A673 (cell line): ENCODE measurements at regions not wholly inside any gene's neighbourhood (a gene's known extent, or its start where the extent isn't known, plus 50 kb on each side); places are given as distances from the start of the nearest gene placed in this dataset.

Experiments
- BruUV-seq: library from RNA; stranded (reverse); fragments of 400-500 nt; replicated peaks from 2 replicates; lab custom pipeline; 2021; lab: Mats Ljungman, UMichigan
- CTCF ChIA-PET: fragments of 300-600 bp; sonication (Branson Sonifier 250); formaldehyde crosslinking; loops from one replicate; lab custom pipeline; 2022; ENCODE audit warnings: antibody characterized with exemption; lab: Charles Lee
- POLR2A ChIA-PET: fragments of 300-600 bp; sonication (Branson Sonifier 250); formaldehyde crosslinking; loops from one replicate; lab custom pipeline; 2022; ENCODE audit warnings: antibody characterized with exemption; ENCODE audit not compliant: low non-redundant PET; lab: Charles Lee
- DNase-seq: peaks from one replicate; pipeline ENCODE4 v3.0.0-alpha.2; 2015; ENCODE audit warnings: low spot score
- H3K27ac ChIP-seq: fragments of 200-600 bp; sonication (generic); 2 replicates; pipeline ENCODE4 v1.5.1; 2016; ENCODE audit warnings: mixed run types, low read depth, mild to moderate bottlenecking, mixed read lengths, antibody characterized with exemption, low read length; ENCODE audit not compliant: poor library complexity, severe bottlenecking
- H3K27me3 ChIP-seq: fragments of 200-600 bp; sonication (generic); replicated peaks from 2 replicates; pipeline ENCODE4 v1.6.1; 2017; ENCODE audit warnings: mixed run types, low read depth, mild to moderate bottlenecking, mixed read lengths, antibody characterized with exemption, low read length; ENCODE audit not compliant: insufficient read depth, poor library complexity
- H3K36me3 ChIP-seq: fragments of 200-600 bp; sonication (generic); 2 replicates; pipeline ENCODE4 v1.6.1; 2016; ENCODE audit warnings: mixed run types, mild to moderate bottlenecking, mixed read lengths, antibody characterized with exemption, low read length; ENCODE audit not compliant: insufficient read depth, poor library complexity, severe bottlenecking
- H3K4me1 ChIP-seq: fragments of 200-600 bp; sonication (generic); 2 replicates; pipeline ENCODE4 v1.6.1; 2017; ENCODE audit warnings: mixed run types, mild to moderate bottlenecking, mixed read lengths, antibody characterized with exemption, low read length; ENCODE audit not compliant: insufficient read depth, poor library complexity, severe bottlenecking
- H3K4me3 ChIP-seq: fragments of 200-600 bp; sonication (generic); 2 replicates; pipeline ENCODE4 v1.5.1; 2016; ENCODE audit warnings: low read depth, mixed run types, mild to moderate bottlenecking, mixed read lengths, low read length; ENCODE audit not compliant: poor library complexity, severe bottlenecking
- H3K9me3 ChIP-seq: fragments of 200-600 bp; sonication (generic); 2 replicates; pipeline ENCODE4 v1.6.1; 2016; ENCODE audit warnings: mixed run types, low read depth, mild to moderate bottlenecking, mixed read lengths, antibody characterized with exemption, low read length; ENCODE audit not compliant: poor library complexity, severe bottlenecking
- EZH2 ChIP-seq: fragments of 200-600 bp; sonication (generic); IDR thresholded peaks from 2 replicates; pipeline ENCODE4 v1.6.1; 2017; ENCODE audit warnings: borderline replicate concordance, low read depth, mild to moderate bottlenecking, mixed read lengths, antibody characterized with exemption, low read length; ENCODE audit not compliant: poor library complexity, severe bottlenecking
- intact Hi-C: fragments of 100-400 bp; cut with micrococcal nuclease; formaldehyde crosslinking; loops from one replicate; pipeline ENCODE4 v1.10.0; 2022; ENCODE audit not compliant: unreplicated experiment
- TF ChIP-seq, protein P1 (sequence below): fragments of 300-800, 200-600 bp; sonication (generic); conservative IDR thresholded peaks from 2 replicates; pipeline ENCODE4 v1.5.1; 2017; ENCODE audit warnings: low read depth, mild to moderate bottlenecking, antibody characterized with exemption, low read length, moderate library complexity, mixed read lengths

DNA sequence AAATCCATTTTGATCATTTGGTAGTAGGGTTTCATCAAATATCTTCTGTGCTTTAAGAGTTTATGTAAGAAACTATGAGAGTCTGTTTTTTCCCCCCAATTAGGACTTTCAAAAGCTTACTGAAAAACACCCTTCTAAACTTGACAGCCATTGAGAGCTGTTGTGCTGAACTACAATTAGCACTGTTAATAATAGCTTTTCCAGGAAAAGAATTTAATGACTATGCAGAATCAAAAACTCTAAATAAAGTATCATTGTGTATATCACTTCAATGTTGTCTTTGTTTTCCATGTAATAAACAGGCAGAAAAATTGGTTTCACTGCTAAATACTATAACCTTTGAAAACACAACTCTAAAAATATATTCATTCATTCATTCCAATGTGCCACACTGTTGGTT, 121.4 kb upstream of the PDE5A start:
- Histone ChIP-seq H3K36me3 (no peaks in the 10 kb centered on the region), H3K9me3 (no peaks in the 10 kb centered on the region), H3K4me1 (no peaks in the 10 kb centered on the region), H3K27ac (no peak overlapping the region), H3K4me3 (no peak overlapping the region), H3K27me3 (no peaks in the 10 kb centered on the region)
- intact Hi-C loops = no loop called here
- no peak for DNase-seq
- TF ChIP-seq, protein P1, sequence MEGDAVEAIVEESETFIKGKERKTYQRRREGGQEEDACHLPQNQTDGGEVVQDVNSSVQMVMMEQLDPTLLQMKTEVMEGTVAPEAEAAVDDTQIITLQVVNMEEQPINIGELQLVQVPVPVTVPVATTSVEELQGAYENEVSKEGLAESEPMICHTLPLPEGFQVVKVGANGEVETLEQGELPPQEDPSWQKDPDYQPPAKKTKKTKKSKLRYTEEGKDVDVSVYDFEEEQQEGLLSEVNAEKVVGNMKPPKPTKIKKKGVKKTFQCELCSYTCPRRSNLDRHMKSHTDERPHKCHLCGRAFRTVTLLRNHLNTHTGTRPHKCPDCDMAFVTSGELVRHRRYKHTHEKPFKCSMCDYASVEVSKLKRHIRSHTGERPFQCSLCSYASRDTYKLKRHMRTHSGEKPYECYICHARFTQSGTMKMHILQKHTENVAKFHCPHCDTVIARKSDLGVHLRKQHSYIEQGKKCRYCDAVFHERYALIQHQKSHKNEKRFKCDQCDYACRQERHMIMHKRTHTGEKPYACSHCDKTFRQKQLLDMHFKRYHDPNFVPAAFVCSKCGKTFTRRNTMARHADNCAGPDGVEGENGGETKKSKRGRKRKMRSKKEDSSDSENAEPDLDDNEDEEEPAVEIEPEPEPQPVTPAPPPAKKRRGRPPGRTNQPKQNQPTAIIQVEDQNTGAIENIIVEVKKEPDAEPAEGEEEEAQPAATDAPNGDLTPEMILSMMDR = no peak
- no peak for TF ChIP-seq EZH2
- CTCF ChIA-PET = no interaction called here
- POLR2A ChIA-PET = interaction anchor here (0.6 kb wide), 1 partner anchor 10 kb away, joined by 3 read pairs; no protein-coding TSS in a partner anchor
- no TSS peak for BruUV-seq

DNA sequence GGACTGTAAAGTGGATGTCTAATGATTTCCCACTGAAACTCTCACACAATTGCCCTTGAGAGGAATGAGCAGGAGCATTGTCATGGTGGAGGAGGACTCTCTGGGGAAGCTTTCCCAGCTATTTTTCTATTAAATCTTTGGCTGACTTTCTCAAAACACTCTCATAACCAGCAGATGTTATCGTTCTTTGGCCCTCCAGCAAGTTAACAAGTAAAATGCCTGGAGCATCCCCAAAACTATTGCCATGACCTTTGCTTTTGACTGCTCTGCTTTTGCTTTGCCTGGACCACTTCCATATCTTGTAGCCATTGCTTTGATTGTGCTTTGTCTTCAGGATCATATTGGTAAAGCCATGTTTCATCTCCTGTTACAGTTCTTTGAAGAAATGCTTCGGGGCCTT, 120.2 kb upstream of the PDE5A start:
- no peak for TF ChIP-seq EZH2
- TF ChIP-seq, protein P1 = no peak
- BruUV-seq = no TSS peak
- H3K9me3 ChIP-seq = no peaks in the 10 kb centered on the region
- H3K36me3 ChIP-seq = no peaks in the 10 kb centered on the region
- H3K4me1 ChIP-seq = no peaks in the 10 kb centered on the region
- no peaks in the 10 kb centered on the region for H3K27me3 ChIP-seq
- no peak for DNase-seq
- H3K4me3 ChIP-seq = no peak overlapping the region
- no peak overlapping the region for H3K27ac ChIP-seq
- CTCF ChIA-PET = no interaction called here
- POLR2A ChIA-PET = no interaction called here
- intact Hi-C loops = no loop called here

DNA sequence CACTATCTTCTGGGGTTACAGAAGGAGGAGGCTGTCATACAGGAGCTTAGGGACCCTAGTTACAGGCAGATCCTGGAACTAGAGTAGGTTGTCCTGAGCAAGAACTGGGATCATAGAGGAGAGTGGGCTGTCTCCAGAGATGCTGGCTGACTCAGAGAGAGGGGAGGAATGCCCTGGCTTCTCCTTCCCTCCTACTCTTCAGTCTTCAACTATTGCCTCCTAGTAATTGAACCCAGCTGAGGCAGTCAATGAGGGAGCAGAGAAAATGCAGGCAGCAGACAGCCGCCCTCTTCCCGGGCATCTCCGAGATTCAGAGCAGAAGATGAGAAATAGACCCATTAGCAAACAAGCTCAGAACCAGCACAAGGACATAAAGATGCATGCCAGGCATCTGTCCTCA, 118.3 kb upstream of the PDE5A start:
- POLR2A ChIA-PET = no interaction called here
- intact Hi-C loops = no loop called here
- Histone ChIP-seq H3K27ac (no peak overlapping the region), H3K36me3 (no peaks in the 10 kb centered on the region), H3K4me1 (no peaks in the 10 kb centered on the region), H3K9me3 (no peaks in the 10 kb centered on the region), H3K4me3 (no peak overlapping the region), H3K27me3 (no peaks in the 10 kb centered on the region)
- TF ChIP-seq EZH2 = no peak
- TF ChIP-seq, protein P1 = no peak
- BruUV-seq = no TSS peak
- no peak for DNase-seq
- CTCF ChIA-PET = no interaction called here
